Body of pancreas (tissue), 4 donors: ENCODE measurements at regions not wholly inside any gene's neighbourhood (a gene's known extent, or its start where the extent isn't known, plus 50 kb on each side); places are given as distances from the start of the nearest gene placed in this dataset.

Experiments
- ATAC-seq: fragments of 150-250 bp; one replicate; pipeline ENCODE4 v1.9.1; 2016
- DNase-seq, 4 donors: peaks; one replicate each; pipeline ENCODE4 v3.0.0-alpha.2; 2019
- H3K27ac ChIP-seq, 4 donors: fragments of 200-600 bp; sonication (generic); 1 replicate in 3 of 4; 2 replicates in 1 of 4; pipeline versions ENCODE4 v1.5.1 to v1.6.1; 2016 to 2019; ENCODE audit warnings: mild to moderate bottlenecking in 1 of 4, mixed read lengths in 1 of 4, moderate library complexity in 1 of 4
- H3K27me3 ChIP-seq, 2 donors: fragments of 200-600 bp; sonication (generic); one replicate each; pipeline ENCODE4 v1.6.0; 2016; ENCODE audit warnings: mild to moderate bottlenecking in 1 of 2
- H3K36me3 ChIP-seq, 2 donors: fragments of 200-600 bp; sonication (generic); replicated peaks in 1 of 2; 2 replicates each; pipeline ENCODE4 v1.5.1; 2016; ENCODE audit warnings: low read depth in 2 of 2; ENCODE audit not compliant: insufficient read depth in 1 of 2
- H3K4me1 ChIP-seq: fragments of 200-600 bp; sonication (generic); one replicate; pipeline ENCODE4 v1.6.0; 2016
- H3K4me3 ChIP-seq, 2 donors: fragments of 200-600 bp; sonication (generic); 1 replicate in 1 of 2; 2 replicates in 1 of 2; pipeline ENCODE4 v1.5.1; 2016 to 2019
- H3K9me3 ChIP-seq, 3 donors: fragments of 200-600 bp; sonication (generic); 1 replicate in 2 of 3; 2 replicates in 1 of 3; pipeline ENCODE4 v1.5.1; 2016
- CTCF ChIP-seq, 7 experiments: fragments of 450-650 bp in 4 of 7; fragments of 200-600 bp in 3 of 7; sonication (generic) in 3 of 7; IDR thresholded peaks; one replicate each; pipeline ENCODE4 v1.5.1; 2016 to 2019; ENCODE audit warnings: antibody characterized with exemption in 7 of 7
- POLR2A ChIP-seq, 3 donors: fragments of 450-650 bp; IDR thresholded peaks; one replicate each; pipeline ENCODE4 v1.6.1; 2016; ENCODE audit warnings: antibody characterized with exemption in 3 of 3, mild to moderate bottlenecking in 2 of 3
- WGBS, 2 donors: methylation state at CpG; one replicate each; pipeline ENCODE4 v1.1.5; 2017; 5-methylcytosine and 5-hydroxymethylcytosine counted together
- intact Hi-C: fragments of 100-400 bp; cut with DNase I; formaldehyde crosslinking; loops from one replicate; pipeline ENCODE4 v1.15.1; 2023

GRCh38 chr18:69208545-69208944, 192.1 kb upstream of the DOK6 start:
- no peak for DNase-seq
- WGBS, 2 donors, result 76 to 80% methylated on average over 2 of the region's 2 CpGs
- TF ChIP-seq CTCF (IDR thresholded peaks at IDR 0.05) (no peak), POLR2A (IDR thresholded peaks at IDR 0.05) (no peak)
- H3K27me3 ChIP-seq, result no peaks in the 10 kb centered on the region
- no peaks in the 10 kb centered on the region for H3K4me1 ChIP-seq
- no peaks in the 10 kb centered on the region for H3K9me3 ChIP-seq
- intact Hi-C loops, result no loop called here
- no peak overlapping the region for H3K4me3 ChIP-seq
- H3K36me3 ChIP-seq, result no peaks in the 10 kb centered on the region
- no peak for ATAC-seq
- H3K27ac ChIP-seq, result no peak overlapping the region

- DNase-seq (no peak), ATAC-seq (no peak)
- Histone ChIP-seq H3K4me1 (no peaks in the 10 kb centered on the region), H3K4me3 (no peak overlapping the region), H3K9me3 (no peaks in the 10 kb centered on the region), H3K27ac (no peak overlapping the region), H3K36me3 (no peaks in the 10 kb centered on the region), H3K27me3 (no peaks in the 10 kb centered on the region)
- TF ChIP-seq POLR2A (IDR thresholded peaks at IDR 0.05), result no peak
- TF ChIP-seq CTCF (IDR thresholded peaks at IDR 0.05), result no peak
- intact Hi-C loops, result no loop called here
These were observed 190.9 kb upstream of the DOK6 start for GRCh38 chr18:69209761-69210160.

GRCh38 chr18:69213842-69214241, 186.8 kb upstream of the DOK6 start:
- no peak for TF ChIP-seq POLR2A (IDR thresholded peaks at IDR 0.05)
- TF ChIP-seq CTCF (IDR thresholded peaks at IDR 0.05), result no peak
- no peak for DNase-seq
- Histone ChIP-seq H3K27me3 (no peaks in the 10 kb centered on the region), H3K4me1 (no peaks in the 10 kb centered on the region), H3K9me3 (no peaks in the 10 kb centered on the region), H3K4me3 (no peak overlapping the region), H3K27ac (no peak overlapping the region), H3K36me3 (no peaks in the 10 kb centered on the region)
- 67 to 69% methylated on average over 3 of the region's 3 CpGs for WGBS, 2 donors
- ATAC-seq, result no peak
- intact Hi-C loops, result no loop called here

- H3K36me3 ChIP-seq, result no peaks in the 10 kb centered on the region
- H3K4me1 ChIP-seq, result no peaks in the 10 kb centered on the region
- no peak for ATAC-seq
- H3K9me3 ChIP-seq, result no peaks in the 10 kb centered on the region
- DNase-seq, result no peak
- WGBS, 2 donors, result 92% methylated on average over 1 of the region's 1 CpG
- intact Hi-C loops, result no loop called here
- no peak for TF ChIP-seq POLR2A (IDR thresholded peaks at IDR 0.05)
- no peak for TF ChIP-seq CTCF (IDR thresholded peaks at IDR 0.05)
- no peak overlapping the region for H3K4me3 ChIP-seq
- no peak overlapping the region for H3K27ac ChIP-seq
- no peaks in the 10 kb centered on the region for H3K27me3 ChIP-seq
These were observed 185.5 kb upstream of the DOK6 start for GRCh38 chr18:69215161-69215560.

- no peaks in the 10 kb centered on the region for H3K36me3 ChIP-seq
- H3K27me3 ChIP-seq, result no peaks in the 10 kb centered on the region
- 26 to 34% methylated on average over 6 of the region's 6 CpGs for WGBS, 2 donors
- no peak for DNase-seq
- H3K4me1 ChIP-seq, result no peaks in the 10 kb centered on the region
- TF ChIP-seq POLR2A (IDR thresholded peaks at IDR 0.05) (no peak), CTCF (IDR thresholded peaks at IDR 0.05) (no peak)
- H3K9me3 ChIP-seq, result no peaks in the 10 kb centered on the region
- intact Hi-C loops, result no loop called here
- ATAC-seq, result no peak
- no peak overlapping the region for H3K4me3 ChIP-seq
- H3K27ac ChIP-seq, result no peak overlapping the region
These were observed 184.4 kb upstream of the DOK6 start for GRCh38 chr18:69216321-69216720.
